HepG2 (cell line): ENCODE measurements at regions not wholly inside any gene's neighbourhood (a gene's known extent, or its start where the extent isn't known, plus 50 kb on each side); places are given as distances from the start of the nearest gene placed in this dataset.

Source experiments
- ATAC-seq: fragments of 200-7000 bp; cut with Tn5 transposase; 3 replicates; pipeline ENCODE4 v1.9.1; 2020; ENCODE audit warnings: mild to moderate bottlenecking, moderate library complexity
- BruUV-seq: library from RNA; stranded (reverse); fragments of 400-500 nt; replicated peaks from 2 replicates; lab custom pipeline; 2021; lab: Mats Ljungman, UMichigan
- CTCF ChIA-PET: fragments of 300-600 bp; formaldehyde crosslinking; extraction: SDS; loops from one replicate; lab custom pipeline; 2021; ENCODE audit warnings: low total read pairs, inconsistent platforms, low intra/inter-chr PET ratio; lab: Yijun Ruan, JAX
- POLR2A ChIA-PET: fragments of 350-600 bp; sonication (Branson Sonifier 250); formaldehyde crosslinking; loops from one replicate; lab custom pipeline; 2020; ENCODE audit warnings: antibody characterized with exemption, inconsistent platforms; lab: Yijun Ruan, JAX
- DNase-seq: peaks from one replicate; pipeline ENCODE4 v3.0.0-alpha.2; 2015; ENCODE audit warnings: low spot score
- FAIRE-seq: peaks from 3 replicates; lab custom pipeline; 2011; peaks lifted over from hg19 to GRCh38; lab: Jason Lieb, UNC
- H2AFZ ChIP-seq: one replicate; pipeline ENCODE4 v1.6.1; 2011; ENCODE audit warnings: low read length, inconsistent platforms
- H3K27ac ChIP-seq: fragments of 300-600 bp; 3 replicates; pipeline ENCODE4 v1.8.0; 2011; ENCODE audit warnings: mixed run types, mild to moderate bottlenecking, mixed read lengths, low read length, inconsistent platforms; ENCODE audit not compliant: insufficient read depth; ENCODE audit errors: extremely low read length
- H3K27me3 ChIP-seq, 2 experiments: fragments of 200-600 bp in 1 of 2; 2 replicates in 1 of 2; 3 replicates in 1 of 2; pipeline versions ENCODE4 v1.6.0 to v1.8.0; 2011; ENCODE audit warnings: low read length in 2 of 2, mild to moderate bottlenecking in 2 of 2, moderate library complexity in 2 of 2, inconsistent platforms in 1 of 2; ENCODE audit not compliant: insufficient read depth in 2 of 2, control insufficient read depth in 1 of 2
- H3K36me3 ChIP-seq, 2 experiments: fragments of 200-600 bp in 1 of 2; replicated peaks in 1 of 2; 2 replicates in 1 of 2; 3 replicates in 1 of 2; pipeline versions ENCODE4 v1.5.1 to v1.8.0; 2011; ENCODE audit warnings: low read length in 2 of 2, inconsistent platforms in 1 of 2; ENCODE audit not compliant: insufficient read depth in 2 of 2, control insufficient read depth in 1 of 2
- H3K4me1 ChIP-seq: 2 replicates; pipeline ENCODE4 v1.5.1; 2012; ENCODE audit warnings: low read length, inconsistent platforms; ENCODE audit not compliant: insufficient read depth
- H3K4me2 ChIP-seq: 2 replicates; pipeline ENCODE4 v1.6.0; 2011; ENCODE audit warnings: low read depth, low read length, inconsistent platforms
- H3K4me3 ChIP-seq, 3 experiments: fragments of 200-600 bp in 1 of 3; sonication (generic), shearing (Covaris generic) in 1 of 3; replicated peaks in 1 of 3; 2 replicates each; pipeline ENCODE4 v1.5.1; 2011 to 2016; ENCODE audit warnings: low read length in 3 of 3, inconsistent platforms in 2 of 3, low read depth in 2 of 3, mild to moderate bottlenecking in 2 of 3, control low read depth in 1 of 3, mixed read lengths in 1 of 3; ENCODE audit not compliant: insufficient read depth in 1 of 3
- H3K79me2 ChIP-seq: one replicate; pipeline ENCODE4 v1.6.1; 2011; ENCODE audit warnings: low read length, inconsistent platforms; ENCODE audit not compliant: insufficient read depth
- H3K9ac ChIP-seq: 2 replicates; pipeline ENCODE4 v1.6.0; 2011; ENCODE audit warnings: mild to moderate bottlenecking, low read depth, low read length, inconsistent platforms; ENCODE audit not compliant: insufficient read depth
- H3K9me3 ChIP-seq: 2 replicates; pipeline ENCODE4 v1.5.1; 2012; ENCODE audit warnings: mild to moderate bottlenecking, low read length
- H4K20me1 ChIP-seq: 2 replicates; pipeline ENCODE4 v1.6.0; 2011; ENCODE audit warnings: inconsistent platforms, mild to moderate bottlenecking, low read length, moderate library complexity; ENCODE audit not compliant: insufficient read depth
- AGO1 ChIP-seq: fragments of 200-400 bp; formaldehyde crosslinking; IDR thresholded peaks from 2 replicates; pipeline ENCODE4 v1.6.1; 2017; ENCODE audit warnings: mild to moderate bottlenecking, low read depth, low read length, moderate library complexity; ENCODE audit not compliant: poor library complexity, severe bottlenecking
- BHLHE40 ChIP-seq: IDR thresholded peaks from 2 replicates; pipeline ENCODE4 v1.6.1; 2011; ENCODE audit warnings: low read length, improper control_type of control experiment
- CBFB ChIP-seq: sonication (generic); formaldehyde crosslinking; IDR thresholded peaks from 2 replicates; pipeline ENCODE4 v1.4.0; 2020; ENCODE audit warnings: missing genetic modification reagents
- MYC ChIP-seq: sonication (generic); formaldehyde crosslinking; IDR thresholded peaks from 2 replicates; pipeline ENCODE4 v1.9.0; 2021; ENCODE audit warnings: missing genetic modification reagents, borderline replicate concordance
- RNF2 ChIP-seq: fragments of 450-650 bp; conservative IDR thresholded peaks from 2 replicates; pipeline ENCODE4 v1.6.1; 2016; ENCODE audit warnings: low read depth
- ZNF552 ChIP-seq: sonication (generic); formaldehyde crosslinking; IDR thresholded peaks from 2 replicates; pipeline ENCODE4 v1.9.0; 2022; ENCODE audit warnings: missing genetic modification reagents, mild to moderate bottlenecking, borderline replicate concordance
- ZNF749 ChIP-seq: sonication (generic); formaldehyde crosslinking; IDR thresholded peaks from 2 replicates; pipeline ENCODE4 v1.8.0; 2022; ENCODE audit warnings: mild to moderate bottlenecking, missing genetic modification reagents, moderate library complexity, borderline replicate concordance
- ZNF768 ChIP-seq: sonication (generic); formaldehyde crosslinking; IDR thresholded peaks from 2 replicates; pipeline ENCODE4 v1.4.0; 2020; ENCODE audit warnings: missing genetic modification reagents
- WGBS: methylation state at CpG from one replicate; pipeline ENCODE4 v1.1.6; 2017; ENCODE audit warnings: low lambda C conversion rate; 5-methylcytosine and 5-hydroxymethylcytosine counted together
- in situ Hi-C: cut with HindIII; loops from 2 replicates; pipeline ENCODE4 v1.10.0; 2017; ENCODE audit warnings: low pct_unique_long_range_greater_than_20kb; ENCODE audit not compliant: extremely low pct_ligation_motif_present
- intact Hi-C: fragments of 100-400 bp; cut with micrococcal nuclease; formaldehyde crosslinking; loops from one replicate; pipeline ENCODE4 v1.10.0; 2022; ENCODE audit not compliant: unreplicated experiment
- TF ChIP-seq, protein P1 (sequence below): sonication (generic); formaldehyde crosslinking; IDR thresholded peaks from 2 replicates; pipeline ENCODE4 v1.4.0; 2020; ENCODE audit warnings: missing genetic modification reagents
- TF ChIP-seq, protein P2 (sequence below): sonication (generic); formaldehyde crosslinking; IDR thresholded peaks from 2 replicates; pipeline ENCODE4 v1.4.0; 2020; ENCODE audit warnings: missing genetic modification reagents

GRCh38 chr9:107426126-107426525, 63.4 kb downstream of the KLF4 start:
- Histone ChIP-seq H2AFZ (no peak overlapping the region), H3K4me2 (no peak overlapping the region), H3K4me3 (no peak overlapping the region), H3K9me3 (no peaks in the 10 kb centered on the region), H4K20me1 (no peaks in the 10 kb centered on the region), H3K9ac (no peak overlapping the region), H3K36me3 (no peaks in the 10 kb centered on the region), H3K4me1 (peaks cover 5% of the 10 kb centered on the region; the same call in 1 of the 2 replicates), H3K79me2 (no peaks in the 10 kb centered on the region), H3K27me3 (0 out of 5 replicates have a peak, but pooled peaks cover 0 to 4% of the 10 kb centered on the region in 2 experiments), H3K27ac (no peak overlapping the region)
- ChIA-PET POLR2A (no interaction called here), CTCF (no interaction called here)
- FAIRE-seq = no peak
- WGBS = 54% methylated on average over 10 of the region's 10 CpGs
- in situ Hi-C loops (no loop called here), intact Hi-C loops (loop anchor here (10.0 kb wide), 1 partner anchor 59 kb away; the partner anchor contains the start of gene KLF4)
- BruUV-seq = no TSS peak
- TF ChIP-seq ZNF749 (CRISPR knock-in tag) = no peak
- no peak for TF ChIP-seq ZNF552 (CRISPR knock-in tag)
- ATAC-seq = no peak
- no peak for DNase-seq

DNA sequence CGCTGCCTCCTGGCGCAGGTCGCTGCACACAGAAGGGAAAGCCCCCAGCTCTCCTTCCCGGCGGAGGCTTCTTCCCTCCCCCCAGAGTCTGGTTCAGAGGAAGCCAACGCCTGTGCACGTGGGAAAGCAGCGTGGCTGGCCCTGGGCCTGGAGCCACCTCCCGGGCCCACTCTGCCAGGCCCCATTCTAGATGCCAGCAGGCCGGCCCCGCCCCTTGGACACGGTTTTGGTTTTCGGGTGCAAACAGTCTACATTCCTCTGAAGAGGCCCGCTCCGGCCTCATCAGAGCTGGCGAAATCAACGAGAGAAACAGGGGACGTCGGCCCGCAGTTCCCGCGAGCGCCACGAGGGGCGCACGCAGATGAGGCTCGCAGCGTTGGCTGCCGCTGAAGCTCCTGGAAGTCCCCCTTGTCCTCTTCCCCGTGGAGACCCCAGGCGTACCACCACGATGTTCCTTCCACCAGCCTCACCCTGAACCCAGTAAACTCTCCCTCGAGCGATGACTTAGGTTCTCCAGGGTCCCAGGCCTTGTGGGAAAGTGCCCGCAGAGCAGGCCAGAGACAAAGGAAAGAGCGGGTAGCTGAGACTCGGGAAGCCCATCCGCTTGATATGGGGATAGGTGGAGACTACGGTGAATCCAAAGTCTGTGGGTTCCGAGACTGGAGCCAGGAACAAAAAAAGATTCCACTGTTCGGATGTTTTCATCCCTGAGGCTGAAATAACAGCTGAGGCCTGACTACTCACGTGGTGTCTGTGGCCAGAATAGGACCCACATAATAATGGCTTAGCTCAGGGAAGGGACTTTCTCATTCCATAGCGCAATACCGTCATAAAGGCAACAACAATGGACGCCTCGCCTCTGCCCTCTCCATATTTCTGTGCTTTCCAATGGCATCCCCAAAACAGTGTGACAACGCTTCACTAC, 64.2 kb downstream of the KLF4 start:
- Histone ChIP-seq H3K9me3 (no peaks in the 10 kb centered on the region), H3K36me3 (no peaks in the 10 kb centered on the region), H2AFZ (peak overlapping the region; percentile 48), H3K4me2 (peak overlapping the region; percentile 75), H3K27me3 (0 out of 5 replicates have a peak, but pooled peaks cover 0 to 4% of the 10 kb centered on the region in 2 experiments), H3K9ac (no peak overlapping the region; the same call in 1 of the 2 replicates), H3K27ac (no peak overlapping the region), H3K4me3 (peak overlapping the region in 1 of 3 experiments; percentile 59; a peak in 2 of 6 replicates), H4K20me1 (no peaks in the 10 kb centered on the region), H3K79me2 (no peaks in the 10 kb centered on the region), H3K4me1 (peaks cover 5% of the 10 kb centered on the region; the same call in 1 of the 2 replicates)
- peak; percentile 87 for ATAC-seq
- in situ Hi-C loops = no loop called here
- no peak for FAIRE-seq
- no TSS peak for BruUV-seq
- intact Hi-C loops = loop anchor here (1.0 to 10.0 kb wide), 2 partner anchors 59 to 845 kb away; partner anchors contain the start of gene KLF4
- 36% methylated on average over 20 of the region's 47 CpGs for WGBS
- ChIA-PET CTCF (no interaction called here), POLR2A (interaction anchor here (1.4 kb wide), 1 partner anchor 57 kb away, joined by 4 read pairs; no protein-coding TSS in a partner anchor)
- DNase-seq = peak; percentile 50
- 0 out of 2 replicates have a peak, but pooled peaks have one; percentile 51 for TF ChIP-seq RNF2
- TF ChIP-seq CBFB (CRISPR knock-in tag) = no peak
- TF ChIP-seq, protein P1, sequence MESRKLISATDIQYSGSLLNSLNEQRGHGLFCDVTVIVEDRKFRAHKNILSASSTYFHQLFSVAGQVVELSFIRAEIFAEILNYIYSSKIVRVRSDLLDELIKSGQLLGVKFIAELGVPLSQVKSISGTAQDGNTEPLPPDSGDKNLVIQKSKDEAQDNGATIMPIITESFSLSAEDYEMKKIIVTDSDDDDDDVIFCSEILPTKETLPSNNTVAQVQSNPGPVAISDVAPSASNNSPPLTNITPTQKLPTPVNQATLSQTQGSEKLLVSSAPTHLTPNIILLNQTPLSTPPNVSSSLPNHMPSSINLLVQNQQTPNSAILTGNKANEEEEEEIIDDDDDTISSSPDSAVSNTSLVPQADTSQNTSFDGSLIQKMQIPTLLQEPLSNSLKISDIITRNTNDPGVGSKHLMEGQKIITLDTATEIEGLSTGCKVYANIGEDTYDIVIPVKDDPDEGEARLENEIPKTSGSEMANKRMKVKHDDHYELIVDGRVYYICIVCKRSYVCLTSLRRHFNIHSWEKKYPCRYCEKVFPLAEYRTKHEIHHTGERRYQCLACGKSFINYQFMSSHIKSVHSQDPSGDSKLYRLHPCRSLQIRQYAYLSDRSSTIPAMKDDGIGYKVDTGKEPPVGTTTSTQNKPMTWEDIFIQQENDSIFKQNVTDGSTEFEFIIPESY (CRISPR knock-in tag) = peak; percentile 36; the same call in 1 of the 2 replicates
- peak; percentile 51 for TF ChIP-seq ZNF768
- TF ChIP-seq BHLHE40 = peak; percentile 39; the same call in 1 of the 2 replicates
- peak; percentile 39 for TF ChIP-seq AGO1
- TF ChIP-seq, protein P2, sequence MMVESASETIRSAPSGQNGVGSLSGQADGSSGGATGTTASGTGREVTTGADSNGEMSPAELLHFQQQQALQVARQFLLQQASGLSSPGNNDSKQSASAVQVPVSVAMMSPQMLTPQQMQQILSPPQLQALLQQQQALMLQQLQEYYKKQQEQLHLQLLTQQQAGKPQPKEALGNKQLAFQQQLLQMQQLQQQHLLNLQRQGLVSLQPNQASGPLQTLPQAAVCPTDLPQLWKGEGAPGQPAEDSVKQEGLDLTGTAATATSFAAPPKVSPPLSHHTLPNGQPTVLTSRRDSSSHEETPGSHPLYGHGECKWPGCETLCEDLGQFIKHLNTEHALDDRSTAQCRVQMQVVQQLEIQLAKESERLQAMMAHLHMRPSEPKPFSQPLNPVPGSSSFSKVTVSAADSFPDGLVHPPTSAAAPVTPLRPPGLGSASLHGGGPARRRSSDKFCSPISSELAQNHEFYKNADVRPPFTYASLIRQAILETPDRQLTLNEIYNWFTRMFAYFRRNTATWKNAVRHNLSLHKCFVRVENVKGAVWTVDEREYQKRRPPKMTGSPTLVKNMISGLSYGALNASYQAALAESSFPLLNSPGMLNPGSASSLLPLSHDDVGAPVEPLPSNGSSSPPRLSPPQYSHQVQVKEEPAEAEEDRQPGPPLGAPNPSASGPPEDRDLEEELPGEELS (CRISPR knock-in tag) = 0 out of 2 replicates have a peak, but pooled peaks have one; percentile 28
- TF ChIP-seq MYC (CRISPR knock-in tag) = peak; percentile 70; the same call in 1 of the 2 replicates
